SK-N-MC (cell line): ENCODE measurements at regions not wholly inside any gene's neighbourhood (a gene's known extent, or its start where the extent isn't known, plus 50 kb on each side); places are given as distances from the start of the nearest gene placed in this dataset.

ENCODE experiments used
- EZH2 ChIP-seq: fragments of 200-600 bp; sonication (generic); IDR thresholded peaks from one replicate; pipeline ENCODE4 v1.6.1; 2017; ENCODE audit warnings: antibody characterized with exemption
- POLR2AphosphoS5 ChIP-seq: IDR thresholded peaks from 2 replicates; pipeline ENCODE4 v1.6.1; 2012; ENCODE audit warnings: mild to moderate bottlenecking, low read depth, low read length, borderline replicate concordance

DNA sequence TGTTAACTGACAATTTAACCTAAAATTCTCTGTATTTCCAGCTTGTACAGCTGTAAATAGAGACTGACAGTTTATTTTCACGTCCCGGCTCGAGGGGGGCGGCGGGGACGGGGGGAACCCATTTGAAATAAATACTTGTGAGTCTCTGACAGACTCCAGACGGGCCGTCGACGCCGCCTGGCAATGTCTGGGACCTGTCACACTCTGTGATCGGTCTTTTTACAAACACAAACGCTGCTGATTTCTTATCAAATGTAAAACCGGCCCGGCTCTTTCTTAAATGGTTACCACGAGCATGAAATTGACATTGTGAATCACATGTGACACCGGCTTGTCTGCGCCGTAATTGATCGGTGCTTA is 57.0 kb downstream of the UNCX start:
- TF ChIP-seq POLR2AphosphoS5 (no peak), EZH2 (no peak)
